ENCODE measurements at regions not wholly inside any gene's neighbourhood (a gene's known extent, or its start where the extent isn't known, plus 50 kb on each side); places are given as distances from the start of the nearest gene placed in this dataset.

- in situ Hi-C loops (cut with HindIII; ENCODE audit: low sequenced_read_pairs) = no loop called here
These were observed 61.6 kb upstream of the HS6ST1 start for GRCh38 chr2:128380061-128380889.

- in situ Hi-C loops (cut with HindIII; ENCODE audit: low sequenced_read_pairs) = no loop called here
These were observed 62.6 kb upstream of the HS6ST1 start for GRCh38 chr2:128380961-128381938.

GRCh38 chr2:128384446-128384845, 65.8 kb upstream of the HS6ST1 start:
- in situ Hi-C loops (cut with HindIII; ENCODE audit: low sequenced_read_pairs) = no loop called here

GRCh38 chr2:128384956-128385355, 66.3 kb upstream of the HS6ST1 start:
- in situ Hi-C loops (cut with HindIII; ENCODE audit: low sequenced_read_pairs) = no loop called here

GRCh38 chr2:128385365-128385764, 66.7 kb upstream of the HS6ST1 start:
- in situ Hi-C loops (cut with HindIII; ENCODE audit: low sequenced_read_pairs) = no loop called here

GRCh38 chr2:128386066-128386465, 67.4 kb upstream of the HS6ST1 start:
- in situ Hi-C loops (cut with HindIII; ENCODE audit: low sequenced_read_pairs) = no loop called here

GRCh38 chr2:128388499-128388941, 69.9 kb upstream of the HS6ST1 start:
- in situ Hi-C loops (cut with HindIII; ENCODE audit: low sequenced_read_pairs) = no loop called here

- in situ Hi-C loops (cut with HindIII; ENCODE audit: low sequenced_read_pairs) = no loop called here
These were observed 70.9 kb upstream of the HS6ST1 start for GRCh38 chr2:128389388-128390086.

GRCh38 chr2:128390256-128390990, 71.8 kb upstream of the HS6ST1 start:
- in situ Hi-C loops (cut with HindIII; ENCODE audit: low sequenced_read_pairs) = no loop called here

GRCh38 chr2:128390991-128391630, 72.4 kb upstream of the HS6ST1 start:
- in situ Hi-C loops (cut with HindIII; ENCODE audit: low sequenced_read_pairs) = no loop called here

GRCh38 chr2:128391679-128392078, 73.0 kb upstream of the HS6ST1 start:
- in situ Hi-C loops (cut with HindIII; ENCODE audit: low sequenced_read_pairs) = no loop called here

- in situ Hi-C loops (cut with HindIII; ENCODE audit: low sequenced_read_pairs) = no loop called here
These were observed 73.5 kb upstream of the HS6ST1 start for GRCh38 chr2:128392207-128392606.

- in situ Hi-C loops (cut with HindIII; ENCODE audit: low sequenced_read_pairs) = no loop called here
These were observed 75.5 kb upstream of the HS6ST1 start for GRCh38 chr2:128394007-128394730.

GRCh38 chr2:128395196-128395595, 76.5 kb upstream of the HS6ST1 start:
- in situ Hi-C loops (cut with HindIII; ENCODE audit: low sequenced_read_pairs) = no loop called here

- in situ Hi-C loops (cut with HindIII; ENCODE audit: low sequenced_read_pairs) = no loop called here
These were observed 77.2 kb upstream of the HS6ST1 start for GRCh38 chr2:128395640-128396499.

- in situ Hi-C loops (cut with HindIII; ENCODE audit: low sequenced_read_pairs) = no loop called here
These were observed 77.8 kb upstream of the HS6ST1 start for GRCh38 chr2:128396500-128396891.

GRCh38 chr2:128396946-128397345, 78.3 kb upstream of the HS6ST1 start:
- in situ Hi-C loops (cut with HindIII; ENCODE audit: low sequenced_read_pairs) = no loop called here

GRCh38 chr2:128399256-128399655, 80.6 kb upstream of the HS6ST1 start:
- in situ Hi-C loops (cut with HindIII; ENCODE audit: low sequenced_read_pairs) = no loop called here
